H1 (cell line): ENCODE measurements at regions not wholly inside any gene's neighbourhood (a gene's known extent, or its start where the extent isn't known, plus 50 kb on each side); places are given as distances from the start of the nearest gene placed in this dataset.

Experiments used
- CTCF ChIA-PET: fragments of 300-600 bp; sonication (Branson Sonifier 250); formaldehyde crosslinking; loops from one replicate; lab custom pipeline; 2021; ENCODE audit not compliant: partially characterized antibody; lab: Charles Lee
- POLR2A ChIA-PET: fragments of 300-600 bp; sonication (Branson Sonifier 250); formaldehyde crosslinking; loops from one replicate; lab custom pipeline; 2021; ENCODE audit warnings: inconsistent platforms; ENCODE audit not compliant: partially characterized antibody; lab: Charles Lee
- DNase-seq, 2 experiments: peaks; one replicate each; pipeline versions ENCODE4 v3.0.0 to v3.0.0-alpha.2; 2010 to 2022; ENCODE audit warnings: low spot score in 2 of 2, low read depth in 1 of 2, mixed read lengths in 1 of 2
- FAIRE-seq: peaks from 2 replicates; lab custom pipeline; 2011; peaks lifted over from hg19 to GRCh38; lab: Jason Lieb, UNC
- H2AFZ ChIP-seq: 2 replicates; pipeline ENCODE4 v1.8.1; 2012; ENCODE audit warnings: low read length, inconsistent platforms
- H2AK5ac ChIP-seq: 2 replicates; pipeline ENCODE4 v1.6.1; 2013; ENCODE audit warnings: low read depth, low read length
- H2BK120ac ChIP-seq: replicated peaks from 2 replicates; pipeline ENCODE3; 2013; ENCODE audit warnings: low read depth, low read length, inconsistent platforms
- H2BK12ac ChIP-seq: 2 replicates; pipeline ENCODE4 v1.6.1; 2013; ENCODE audit warnings: low read depth, low read length
- H2BK15ac ChIP-seq: 2 replicates; pipeline ENCODE4 v1.6.1; 2013; ENCODE audit warnings: low read length
- H2BK20ac ChIP-seq: 2 replicates; pipeline ENCODE4 v1.6.1; 2013; ENCODE audit warnings: low read length
- H2BK5ac ChIP-seq: 2 replicates; pipeline ENCODE4 v1.6.1; 2013; ENCODE audit warnings: low read depth, low read length
- H3K14ac ChIP-seq: 2 replicates; pipeline ENCODE4 v1.6.1; 2013; ENCODE audit warnings: inconsistent platforms; ENCODE audit not compliant: insufficient read length
- H3K18ac ChIP-seq: 2 replicates; pipeline ENCODE4 v1.6.1; 2013; ENCODE audit warnings: low read length; ENCODE audit errors: extremely low read depth
- H3K23ac ChIP-seq: 2 replicates; pipeline ENCODE4 v1.6.1; 2013; ENCODE audit warnings: inconsistent platforms; ENCODE audit not compliant: insufficient read length
- H3K23me2 ChIP-seq: 2 replicates; pipeline ENCODE4 v1.6.1; 2013; ENCODE audit warnings: low read depth, low read length
- H3K27ac ChIP-seq: 2 replicates; pipeline ENCODE4 v1.6.1; 2011; ENCODE audit warnings: low read depth, low read length, inconsistent platforms
- H3K27me3 ChIP-seq, 4 experiments: replicated peaks in 1 of 4; 1 replicate in 1 of 4; 2 replicates in 3 of 4; pipeline versions ENCODE4 v1.6.1 to v1.8.1; 2011 to 2013; ENCODE audit warnings: low read length in 3 of 4, mild to moderate bottlenecking in 3 of 4, inconsistent platforms in 2 of 4, mixed read lengths in 2 of 4, moderate library complexity in 1 of 4; ENCODE audit not compliant: control insufficient read depth in 3 of 4, insufficient read depth in 3 of 4; ENCODE audit errors: extremely low read depth in 1 of 4
- H3K36me3 ChIP-seq, 4 experiments: 2 replicates each; pipeline versions ENCODE4 v1.6.1 to v1.8.1; 2011 to 2013; ENCODE audit warnings: mild to moderate bottlenecking in 4 of 4, low read length in 3 of 4, moderate library complexity in 2 of 4, control low read depth in 1 of 4, inconsistent platforms in 1 of 4; ENCODE audit not compliant: insufficient read depth in 4 of 4, control insufficient read depth in 2 of 4
- H3K4ac ChIP-seq: replicated peaks from 2 replicates; pipeline ENCODE3; 2013; ENCODE audit warnings: low read length, low read depth, mixed read lengths, inconsistent platforms; ENCODE audit not compliant: insufficient read length
- H3K4me1 ChIP-seq, 4 experiments: replicated peaks in 1 of 4; 1 replicate in 1 of 4; 2 replicates in 3 of 4; pipeline versions ENCODE4 v1.6.1 to v1.8.1; 2011 to 2013; ENCODE audit warnings: low read length in 3 of 4, inconsistent platforms in 2 of 4, mixed read lengths in 1 of 4; ENCODE audit not compliant: insufficient read depth in 4 of 4, control insufficient read depth in 3 of 4
- H3K4me2 ChIP-seq, 2 experiments: 2 replicates each; pipeline versions ENCODE4 v1.6.1 to v1.8.1; 2011 to 2013; ENCODE audit warnings: low read depth in 2 of 2, low read length in 2 of 2, control low read depth in 1 of 2, inconsistent platforms in 1 of 2, mild to moderate bottlenecking in 1 of 2; ENCODE audit not compliant: insufficient read depth in 1 of 2
- H3K4me3 ChIP-seq, 4 experiments: fragments of 200-600, 300-600 bp in 1 of 4; sonication (generic), shearing (Covaris generic), sonication (Bioruptor Twin) in 1 of 4; 2 replicates each; pipeline versions ENCODE4 v1.5.1 to v1.8.1; 2011 to 2016; ENCODE audit warnings: low read length in 4 of 4, low read depth in 3 of 4, control low read depth in 2 of 4, inconsistent platforms in 2 of 4, mild to moderate bottlenecking in 2 of 4, mixed read lengths in 1 of 4, moderate library complexity in 1 of 4; ENCODE audit not compliant: insufficient read depth in 2 of 4; ENCODE audit errors: extremely low read depth in 1 of 4
- H3K56ac ChIP-seq: replicated peaks from 2 replicates; pipeline ENCODE3; 2013; ENCODE audit warnings: low read depth, mild to moderate bottlenecking, mixed read lengths, low read length, inconsistent platforms; ENCODE audit not compliant: insufficient read length
- H3K79me1 ChIP-seq: 2 replicates; pipeline ENCODE4 v1.6.1; 2013; ENCODE audit warnings: low read depth, low read length, control low read depth
- H3K79me2 ChIP-seq, 2 experiments: 2 replicates each; pipeline versions ENCODE4 v1.6.1 to v1.8.1; 2012 to 2013; ENCODE audit warnings: low read length in 2 of 2, mild to moderate bottlenecking in 2 of 2, inconsistent platforms in 1 of 2; ENCODE audit not compliant: insufficient read depth in 2 of 2, control insufficient read depth in 1 of 2
- H3K9ac ChIP-seq, 4 experiments: replicated peaks in 1 of 4; 1 replicate in 1 of 4; 2 replicates in 3 of 4; pipeline versions ENCODE4 v1.6.1 to v1.8.1; 2011 to 2013; ENCODE audit warnings: low read depth in 3 of 4, low read length in 3 of 4, control low read depth in 2 of 4, mild to moderate bottlenecking in 2 of 4, moderate library complexity in 2 of 4, inconsistent platforms in 1 of 4; ENCODE audit errors: extremely low read depth in 1 of 4
- H3K9me3 ChIP-seq, 2 experiments: 2 replicates each; pipeline versions ENCODE4 v1.6.1 to v1.8.1; 2012 to 2013; ENCODE audit warnings: mild to moderate bottlenecking in 2 of 2, moderate library complexity in 2 of 2, control low read depth in 1 of 2, inconsistent platforms in 1 of 2, low read depth in 1 of 2, low read length in 1 of 2, mixed read lengths in 1 of 2; ENCODE audit not compliant: insufficient read depth in 2 of 2
- H4K20me1 ChIP-seq, 2 experiments: replicated peaks in 1 of 2; 2 replicates each; pipeline versions ENCODE3 to v1.8.1; 2011 to 2013; ENCODE audit warnings: inconsistent platforms in 2 of 2, low read length in 2 of 2, mild to moderate bottlenecking in 1 of 2; ENCODE audit not compliant: insufficient read depth in 2 of 2, control insufficient read depth in 1 of 2
- H4K5ac ChIP-seq: 2 replicates; pipeline ENCODE4 v1.6.1; 2013; ENCODE audit warnings: low read length, low read depth, mixed read lengths, inconsistent platforms; ENCODE audit not compliant: insufficient read length
- H4K8ac ChIP-seq: 2 replicates; pipeline ENCODE4 v1.8.0; 2013; ENCODE audit warnings: mild to moderate bottlenecking, moderate library complexity, low read length, inconsistent platforms; ENCODE audit not compliant: insufficient read depth; ENCODE audit errors: extremely low read depth
- H4K91ac ChIP-seq: replicated peaks from 2 replicates; pipeline ENCODE3; 2013; ENCODE audit warnings: low read length, mixed read lengths, inconsistent platforms; ENCODE audit not compliant: insufficient read length
- ATF2 ChIP-seq: IDR thresholded peaks from 2 replicates; pipeline ENCODE4 v1.6.1; 2012; ENCODE audit warnings: low read length, inconsistent platforms
- BCL11A ChIP-seq, 2 experiments: IDR thresholded peaks; one replicate each; pipeline ENCODE4 v1.6.1; 2011; ENCODE audit warnings: low read depth in 2 of 2, low read length in 2 of 2, mild to moderate bottlenecking in 2 of 2
- CHD2 ChIP-seq: IDR thresholded peaks from 2 replicates; pipeline ENCODE4 v1.6.1; 2012; ENCODE audit warnings: low read length, improper control_type of control experiment
- CTBP2 ChIP-seq: IDR thresholded peaks from 2 replicates; pipeline ENCODE4 v1.7.0; 2011; ENCODE audit warnings: borderline replicate concordance, mild to moderate bottlenecking, moderate library complexity, mixed read lengths, low read length; ENCODE audit not compliant: insufficient read depth, insufficient read length
- GABPA ChIP-seq: IDR thresholded peaks from 2 replicates; pipeline ENCODE4 v1.6.1; 2011; ENCODE audit warnings: mild to moderate bottlenecking, low read length, moderate library complexity, borderline replicate concordance; ENCODE audit not compliant: insufficient read depth
- HDAC6 ChIP-seq: IDR thresholded peaks from one replicate; pipeline ENCODE4 v1.7.1; 2012; ENCODE audit warnings: low read depth, mild to moderate bottlenecking, inconsistent platforms, low read length, moderate library complexity
- POLR2AphosphoS5 ChIP-seq: IDR thresholded peaks from 2 replicates; pipeline ENCODE4 v1.6.1; 2011; ENCODE audit warnings: low read depth, low read length
- RNF2 ChIP-seq: fragments of 200-900, 300-1000 bp; sonication (generic); IDR thresholded peaks from 2 replicates; pipeline ENCODE4 v1.7.1; 2016; ENCODE audit warnings: borderline replicate concordance, low read depth, mild to moderate bottlenecking, antibody characterized with exemption, low read length; ENCODE audit not compliant: poor library complexity, severe bottlenecking; ENCODE audit errors: missing control alignments
- SP1 ChIP-seq: IDR thresholded peaks from 2 replicates; pipeline ENCODE4 v1.6.1; 2011; ENCODE audit warnings: low read depth, low read length
- SP2 ChIP-seq: IDR thresholded peaks from 2 replicates; pipeline ENCODE4 v1.6.1; 2012; ENCODE audit warnings: mild to moderate bottlenecking, low read length, inconsistent platforms
- TAF1 ChIP-seq: IDR thresholded peaks from 2 replicates; pipeline ENCODE4 v1.6.1; 2011; ENCODE audit warnings: mild to moderate bottlenecking, low read depth, low read length
- WGBS, 2 experiments: shearing (Covaris generic) in 1 of 2; methylation state at CpG; one replicate each; pipeline versions ENCODE4 v1.1.6 to v1.1.7; 2013 to 2015; ENCODE audit warnings: low lambda C conversion rate in 2 of 2, mixed read lengths in 2 of 2, inconsistent platforms in 1 of 2, low coverage in 1 of 2, missing lambda C conversion rate in 1 of 2; ENCODE audit not compliant: insufficient replicate concordance in 2 of 2, insufficient coverage in 1 of 2, insufficient read length in 1 of 2; ENCODE audit errors: extremely low coverage in 1 of 2, missing lambda C conversion rate in 1 of 2; 5-methylcytosine and 5-hydroxymethylcytosine counted together
- TF ChIP-seq, protein P1 (sequence below): IDR thresholded peaks from 2 replicates; pipeline ENCODE4 v1.6.1; 2011; ENCODE audit warnings: low read depth, mild to moderate bottlenecking, low read length; ENCODE audit not compliant: insufficient read depth

GRCh38 chr1:98184856-98185255 lies 264.0 kb upstream of the DPYD start:
- H3K23ac ChIP-seq = no peak overlapping the region
- H2BK15ac ChIP-seq = no peak overlapping the region
- no peak overlapping the region for H2BK5ac ChIP-seq
- no peak overlapping the region for H3K4me3 ChIP-seq
- H3K27me3 ChIP-seq = no peaks in the 10 kb centered on the region
- no peaks in the 10 kb centered on the region for H3K9me3 ChIP-seq
- H3K4me2 ChIP-seq = no peak overlapping the region
- H3K4me1 ChIP-seq = no peaks in the 10 kb centered on the region
- no peaks in the 10 kb centered on the region for H4K20me1 ChIP-seq
- no peak overlapping the region for H3K14ac ChIP-seq
- H2AFZ ChIP-seq = no peak overlapping the region
- no peak overlapping the region for H2AK5ac ChIP-seq
- 90% methylated on average over 2 of the region's 2 CpGs; no CpG with 5 or more reads in 1 of the 2 experiments for WGBS, 2 experiments
- H2BK120ac ChIP-seq = no peak overlapping the region
- FAIRE-seq (no peak), DNase-seq (no peak)
- H4K5ac ChIP-seq = no peak overlapping the region
- no peak overlapping the region for H3K27ac ChIP-seq
- ChIA-PET CTCF (no interaction called here), POLR2A (no interaction called here)
- H2BK20ac ChIP-seq = no peak overlapping the region
- no peak overlapping the region for H3K18ac ChIP-seq
- no peak overlapping the region for H3K9ac ChIP-seq
- H4K8ac ChIP-seq = no peak overlapping the region
- no peak overlapping the region for H3K56ac ChIP-seq
- H3K36me3 ChIP-seq = no peaks in the 10 kb centered on the region
- H3K4ac ChIP-seq = no peak overlapping the region
- no peaks in the 10 kb centered on the region for H3K23me2 ChIP-seq
- H3K79me2 ChIP-seq = no peaks in the 10 kb centered on the region
- no peak overlapping the region for H2BK12ac ChIP-seq
- no peaks in the 10 kb centered on the region for H3K79me1 ChIP-seq
- H4K91ac ChIP-seq = no peak overlapping the region
- TF ChIP-seq TAF1 (no peak), CTBP2 (no peak), HDAC6 (no peak), RNF2 (no peak), ATF2 (no peak), SP1 (no peak), POLR2AphosphoS5 (no peak), BCL11A (IDR thresholded peaks at IDR 0.05; ENCODE audit: low read depth in 2 of 2, low read length in 2 of 2) (no peak), CHD2 (no peak), SP2 (no peak), GABPA (no peak)
- TF ChIP-seq, protein P1, sequence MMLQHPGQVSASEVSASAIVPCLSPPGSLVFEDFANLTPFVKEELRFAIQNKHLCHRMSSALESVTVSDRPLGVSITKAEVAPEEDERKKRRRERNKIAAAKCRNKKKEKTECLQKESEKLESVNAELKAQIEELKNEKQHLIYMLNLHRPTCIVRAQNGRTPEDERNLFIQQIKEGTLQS = no peak
